ENCODE measurements at regions not wholly inside any gene's neighbourhood (a gene's known extent, or its start where the extent isn't known, plus 50 kb on each side); places are given as distances from the start of the nearest gene placed in this dataset.

DNA sequence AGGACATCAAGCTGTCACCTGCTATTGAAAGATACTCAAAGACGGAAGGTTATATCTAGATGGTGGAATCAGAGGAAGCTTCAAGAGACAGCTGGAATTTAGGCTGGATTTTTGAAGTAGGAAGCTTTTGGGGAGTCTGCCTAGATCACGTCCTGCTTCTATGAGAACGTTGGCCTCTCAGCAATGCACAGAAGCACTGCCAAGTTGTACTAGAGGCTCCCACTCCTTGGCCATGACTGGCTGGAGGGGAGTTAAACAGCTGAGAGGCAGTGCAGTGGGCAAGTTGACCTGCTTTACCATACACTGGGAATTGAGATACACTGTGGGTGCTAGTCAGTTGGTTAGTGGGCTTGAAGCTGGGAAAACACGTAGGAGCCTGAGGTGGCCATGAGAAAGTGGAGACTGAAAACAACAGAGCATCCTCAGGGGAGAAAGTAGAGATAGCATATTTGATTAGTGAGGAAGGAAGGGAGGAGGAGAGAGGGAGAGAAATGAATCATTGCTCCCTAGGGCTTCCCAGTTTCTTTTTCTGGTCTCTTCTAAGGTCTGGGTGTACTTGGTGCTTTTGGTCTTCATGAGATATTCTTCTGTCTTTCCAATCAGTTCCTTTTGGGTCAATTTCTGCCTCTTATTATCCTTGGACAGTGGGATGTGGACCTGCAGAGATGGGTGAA is 110.8 kb downstream of the EMP1 start:
- Histone ChIP-seq H3K4me1 (ENCODE audit: control insufficient read depth, insufficient read depth, low read length) (no peaks in the 10 kb centered on the region), H2AFZ (replicated peaks; ENCODE audit: low read length, poor library complexity) (no peak overlapping the region), H2BK20ac (ENCODE audit: low read depth, low read length) (no peak overlapping the region), H3K4ac (ENCODE audit: low read depth, low read length) (no peak overlapping the region), H3K56ac (ENCODE audit: extremely low read depth, insufficient read depth, low read length) (no peak overlapping the region), H3K4me3 (ENCODE audit: insufficient read depth, low read depth, low read length) (no peak overlapping the region), H3K9me1 (ENCODE audit: insufficient read depth, low read length) (no peaks in the 10 kb centered on the region), H2BK120ac (ENCODE audit: low read depth, low read length) (no peak overlapping the region), H4K5ac (ENCODE audit: low read depth, low read length) (no peak overlapping the region), H3K18ac (ENCODE audit: low read depth, low read length) (no peak overlapping the region), H4K20me1 (ENCODE audit: insufficient read depth, low read length) (no peaks in the 10 kb centered on the region), H2BK5ac (ENCODE audit: low read depth, low read length, poor library complexity, severe bottlenecking) (no peak overlapping the region), H3K9me3 (ENCODE audit: control insufficient read depth, insufficient read depth, low read length) (no peaks in the 10 kb centered on the region), H2AK9ac (replicated peaks; ENCODE audit: low read depth, low read length, poor library complexity) (no peak overlapping the region), H4K8ac (ENCODE audit: low read depth in 2 of 2, low read length in 2 of 2) (no peak overlapping the region), H3K36me3 (ENCODE audit: control insufficient read depth, insufficient read depth, low read length) (no peaks in the 10 kb centered on the region), H3K4me2 (ENCODE audit: low read depth, low read length) (no peak overlapping the region), H2AK5ac (ENCODE audit: low read depth, low read length) (no peak overlapping the region), H3K14ac (replicated peaks; ENCODE audit: low read depth, low read length) (no peak overlapping the region), H4K91ac (ENCODE audit: insufficient read depth, low read depth, low read length) (no peak overlapping the region), H3K27me3 (ENCODE audit: control insufficient read depth, insufficient read depth, low read length) (peaks cover 3% of the 10 kb centered on the region), H3K79me1 (ENCODE audit: low read depth in 1 of 2, low read length in 2 of 2) (no peaks in the 10 kb centered on the region), H3K23ac (ENCODE audit: low read depth, low read length) (no peak overlapping the region), H2BK15ac (ENCODE audit: low read depth, low read length) (no peak overlapping the region), H3K27ac (ENCODE audit: insufficient read depth, low read length) (no peak overlapping the region), H3K9ac (ENCODE audit: low read depth, low read length) (no peak overlapping the region)
- in situ Hi-C loops (cut with MboI; ENCODE audit: low sequenced_read_pairs): no loop called here
- ATAC-seq (ENCODE audit: low read depth) (no peak), DNase-seq (no peak)
- TF ChIP-seq RAD21 (IDR thresholded peaks at IDR 0.05; ENCODE audit: low read length): no peak
- TF ChIP-seq BHLHE40 (IDR thresholded peaks at IDR 0.05; ENCODE audit: low read depth, low read length): no peak
- TF ChIP-seq RCOR1 (IDR thresholded peaks at IDR 0.05; ENCODE audit: insufficient replicate concordance, low read length): no peak
- CTCF ChIA-PET: no interaction called here
- POLR2A ChIA-PET (ENCODE audit: unreplicated experiment): no interaction called here
- intact Hi-C loops (cut with micrococcal nuclease): no loop called here
- 17% methylated on average over 1 of the region's 4 CpGs; no CpG with 5 or more reads in 1 of the 2 experiments for WGBS, 2 experiments (ENCODE audit: extremely low coverage in 2 of 2, insufficient read length in 1 of 2)
- dilution Hi-C loops (cut with HindIII; ENCODE audit: low sequenced_read_pairs, unreplicated experiment): no loop called here
- BruUV-seq (replicated peaks): no TSS peak

Data from IMR-90 (cell line).